ENCODE measurements at regions not wholly inside any gene's neighbourhood (a gene's known extent, or its start where the extent isn't known, plus 50 kb on each side); places are given as distances from the start of the nearest gene placed in this dataset.

DNA sequence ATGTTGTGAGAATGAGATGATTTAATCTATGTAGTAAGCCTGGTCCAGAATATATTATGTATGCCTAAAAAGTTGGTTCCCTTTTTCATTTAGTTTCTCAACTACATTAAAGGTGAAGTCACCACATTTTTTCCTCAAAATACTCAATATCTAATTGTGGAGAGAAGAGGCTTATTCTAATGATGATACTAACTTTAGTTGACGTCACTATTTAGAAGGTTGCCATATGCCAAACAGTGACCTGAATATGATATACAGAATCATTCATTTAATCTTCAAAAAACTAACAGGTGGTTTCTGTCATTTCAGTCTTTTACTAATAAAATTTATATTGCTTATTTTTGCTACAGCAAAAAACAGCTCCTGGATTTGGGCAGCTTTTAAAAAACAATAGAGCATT is 480.7 kb upstream of the NWD2 start:
- TF ChIP-seq, protein P1, sequence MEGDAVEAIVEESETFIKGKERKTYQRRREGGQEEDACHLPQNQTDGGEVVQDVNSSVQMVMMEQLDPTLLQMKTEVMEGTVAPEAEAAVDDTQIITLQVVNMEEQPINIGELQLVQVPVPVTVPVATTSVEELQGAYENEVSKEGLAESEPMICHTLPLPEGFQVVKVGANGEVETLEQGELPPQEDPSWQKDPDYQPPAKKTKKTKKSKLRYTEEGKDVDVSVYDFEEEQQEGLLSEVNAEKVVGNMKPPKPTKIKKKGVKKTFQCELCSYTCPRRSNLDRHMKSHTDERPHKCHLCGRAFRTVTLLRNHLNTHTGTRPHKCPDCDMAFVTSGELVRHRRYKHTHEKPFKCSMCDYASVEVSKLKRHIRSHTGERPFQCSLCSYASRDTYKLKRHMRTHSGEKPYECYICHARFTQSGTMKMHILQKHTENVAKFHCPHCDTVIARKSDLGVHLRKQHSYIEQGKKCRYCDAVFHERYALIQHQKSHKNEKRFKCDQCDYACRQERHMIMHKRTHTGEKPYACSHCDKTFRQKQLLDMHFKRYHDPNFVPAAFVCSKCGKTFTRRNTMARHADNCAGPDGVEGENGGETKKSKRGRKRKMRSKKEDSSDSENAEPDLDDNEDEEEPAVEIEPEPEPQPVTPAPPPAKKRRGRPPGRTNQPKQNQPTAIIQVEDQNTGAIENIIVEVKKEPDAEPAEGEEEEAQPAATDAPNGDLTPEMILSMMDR (IDR thresholded peaks at IDR 0.05): no peak
- no peak for TF ChIP-seq POLR2A (IDR thresholded peaks at IDR 0.05)
